ENCODE measurements at regions not wholly inside any gene's neighbourhood (a gene's known extent, or its start where the extent isn't known, plus 50 kb on each side); places are given as distances from the start of the nearest gene placed in this dataset.
A peak's percentile ranks its signal among the peaks of the same experiment; 100 is the strongest.

GRCh38 chr3:178043084-178043483, 493.2 kb upstream of the KCNMB2 start:
- DNase-seq, result no peak

- DNase-seq, result no peak
Observed at GRCh38 chr3:178044320-178044719, 491.9 kb upstream of the KCNMB2 start.

GRCh38 chr3:178047496-178047895, 488.7 kb upstream of the KCNMB2 start:
- no peak for DNase-seq

GRCh38 chr3:178048768-178049167, 487.5 kb upstream of the KCNMB2 start:
- no peak for DNase-seq

GRCh38 chr3:178054471-178054870, 481.8 kb upstream of the KCNMB2 start:
- no peak for DNase-seq

- no peak for DNase-seq
Observed at GRCh38 chr3:178055939-178056338, 480.3 kb upstream of the KCNMB2 start.

- DNase-seq, result no peak
Observed at GRCh38 chr3:178056868-178057267, 479.4 kb upstream of the KCNMB2 start.

GRCh38 chr3:178058629-178059028, 477.6 kb upstream of the KCNMB2 start:
- DNase-seq, result no peak

- peak in 1 of 3 donors; percentile 64 for DNase-seq
Observed at GRCh38 chr3:178059119-178059518, 477.1 kb upstream of the KCNMB2 start.

- no peak for DNase-seq
Observed at GRCh38 chr3:178059836-178060235, 476.4 kb upstream of the KCNMB2 start.

GRCh38 chr3:178060407-178060806, 475.8 kb upstream of the KCNMB2 start:
- peak in 2 of 3 donors; percentile 68 to 86 for DNase-seq

GRCh38 chr3:178062126-178062525, 474.1 kb upstream of the KCNMB2 start:
- DNase-seq, result no peak

GRCh38 chr3:178063461-178063860, 472.8 kb upstream of the KCNMB2 start:
- no peak for DNase-seq

- no peak for DNase-seq
Observed at GRCh38 chr3:178067721-178068120, 468.5 kb upstream of the KCNMB2 start.

GRCh38 chr3:178072391-178073305, 463.6 kb upstream of the KCNMB2 start:
- DNase-seq, result peak in 2 of 3 donors; percentile 62 to 83

- no peak for DNase-seq
Observed at GRCh38 chr3:178073366-178073765, 462.9 kb upstream of the KCNMB2 start.

GRCh38 chr3:178075344-178075743, 460.9 kb upstream of the KCNMB2 start:
- DNase-seq, result no peak

GRCh38 chr3:178078953-178079352, 457.3 kb upstream of the KCNMB2 start:
- peak; percentile 78 to 91 (median 86) for DNase-seq

GRCh38 chr3:178079966-178080365, 456.3 kb upstream of the KCNMB2 start:
- no peak for DNase-seq

GRCh38 chr3:178082326-178082906, 453.8 kb upstream of the KCNMB2 start:
- DNase-seq, result peak in 1 of 3 donors; percentile 57

- DNase-seq, result peak in 1 of 3 donors; percentile 55
Observed at GRCh38 chr3:178083906-178084866, 452.1 kb upstream of the KCNMB2 start.
